ENCODE measurements at regions not wholly inside any gene's neighbourhood (a gene's known extent, or its start where the extent isn't known, plus 50 kb on each side); places are given as distances from the start of the nearest gene placed in this dataset.

DNA sequence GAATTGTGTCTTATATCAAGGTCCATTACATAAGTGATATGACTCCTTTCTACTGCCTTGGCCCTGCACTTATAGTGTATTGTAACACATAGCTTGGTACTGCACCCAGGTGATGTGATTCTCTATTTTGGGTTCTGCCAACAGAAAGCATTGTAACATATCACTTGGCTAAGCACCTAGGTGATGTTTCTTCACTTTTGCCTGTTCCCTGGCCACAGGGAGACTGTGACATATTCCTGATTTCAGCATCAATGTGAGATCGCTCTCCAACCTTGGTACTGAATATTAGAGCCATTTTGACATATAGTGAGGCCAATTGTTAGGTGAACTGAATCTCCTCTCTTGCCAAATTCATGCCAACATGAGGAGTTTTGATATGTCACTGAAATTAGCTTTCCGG is 1010.3 kb upstream of the TSPY4 start:
- no peaks in the 10 kb centered on the region for H3K36me3 ChIP-seq
- no peak for DNase-seq
- H3K4me1 ChIP-seq = no peaks in the 10 kb centered on the region
- H3K27ac ChIP-seq = no peak overlapping the region
- intact Hi-C loops (cut with DNase I) = no loop called here
- no peaks in the 10 kb centered on the region for H3K27me3 ChIP-seq
- no peak overlapping the region for H3K4me3 ChIP-seq
- no peaks in the 10 kb centered on the region for H3K9me3 ChIP-seq
- TF ChIP-seq, protein P1, sequence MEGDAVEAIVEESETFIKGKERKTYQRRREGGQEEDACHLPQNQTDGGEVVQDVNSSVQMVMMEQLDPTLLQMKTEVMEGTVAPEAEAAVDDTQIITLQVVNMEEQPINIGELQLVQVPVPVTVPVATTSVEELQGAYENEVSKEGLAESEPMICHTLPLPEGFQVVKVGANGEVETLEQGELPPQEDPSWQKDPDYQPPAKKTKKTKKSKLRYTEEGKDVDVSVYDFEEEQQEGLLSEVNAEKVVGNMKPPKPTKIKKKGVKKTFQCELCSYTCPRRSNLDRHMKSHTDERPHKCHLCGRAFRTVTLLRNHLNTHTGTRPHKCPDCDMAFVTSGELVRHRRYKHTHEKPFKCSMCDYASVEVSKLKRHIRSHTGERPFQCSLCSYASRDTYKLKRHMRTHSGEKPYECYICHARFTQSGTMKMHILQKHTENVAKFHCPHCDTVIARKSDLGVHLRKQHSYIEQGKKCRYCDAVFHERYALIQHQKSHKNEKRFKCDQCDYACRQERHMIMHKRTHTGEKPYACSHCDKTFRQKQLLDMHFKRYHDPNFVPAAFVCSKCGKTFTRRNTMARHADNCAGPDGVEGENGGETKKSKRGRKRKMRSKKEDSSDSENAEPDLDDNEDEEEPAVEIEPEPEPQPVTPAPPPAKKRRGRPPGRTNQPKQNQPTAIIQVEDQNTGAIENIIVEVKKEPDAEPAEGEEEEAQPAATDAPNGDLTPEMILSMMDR (IDR thresholded peaks at IDR 0.05) = no peak
- no peak for ATAC-seq

DNA sequence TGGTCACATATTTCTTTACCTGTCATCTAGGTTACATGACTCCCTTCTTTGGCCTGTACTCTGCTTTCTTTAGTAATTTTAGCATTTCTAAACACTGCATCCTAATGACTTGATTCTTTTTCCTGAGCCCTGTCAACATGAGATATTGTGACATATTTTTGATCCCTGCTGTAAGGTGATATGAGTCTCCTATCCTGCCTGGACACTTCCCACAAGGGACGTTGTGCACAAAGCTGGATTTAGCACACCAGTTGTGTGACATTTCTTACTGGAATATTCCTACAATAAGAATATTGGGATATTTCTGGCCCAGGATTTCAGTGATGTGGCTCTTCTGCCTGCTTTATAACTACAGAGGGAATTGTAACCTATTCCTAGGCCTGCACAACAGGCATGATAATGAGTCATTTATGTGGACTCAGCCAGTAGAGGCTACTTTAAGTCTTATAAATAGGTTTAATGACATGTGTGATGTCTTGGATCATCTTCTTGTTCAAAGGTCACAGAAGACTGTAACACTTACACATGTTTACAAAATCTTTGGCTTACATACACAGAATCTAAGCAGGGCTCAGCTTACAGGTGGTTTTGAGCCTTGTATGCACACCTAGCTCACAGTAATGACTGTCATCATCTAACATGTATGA is 1009.4 kb upstream of the TSPY4 start:
- DNase-seq (no peak), ATAC-seq (no peak)
- intact Hi-C loops (cut with DNase I) = no loop called here
- Histone ChIP-seq H3K9me3 (no peaks in the 10 kb centered on the region), H3K4me3 (no peak overlapping the region), H3K36me3 (no peaks in the 10 kb centered on the region), H3K27me3 (no peaks in the 10 kb centered on the region), H3K27ac (no peak overlapping the region), H3K4me1 (no peaks in the 10 kb centered on the region)
- TF ChIP-seq, protein P1 (IDR thresholded peaks at IDR 0.05) = no peak

DNA sequence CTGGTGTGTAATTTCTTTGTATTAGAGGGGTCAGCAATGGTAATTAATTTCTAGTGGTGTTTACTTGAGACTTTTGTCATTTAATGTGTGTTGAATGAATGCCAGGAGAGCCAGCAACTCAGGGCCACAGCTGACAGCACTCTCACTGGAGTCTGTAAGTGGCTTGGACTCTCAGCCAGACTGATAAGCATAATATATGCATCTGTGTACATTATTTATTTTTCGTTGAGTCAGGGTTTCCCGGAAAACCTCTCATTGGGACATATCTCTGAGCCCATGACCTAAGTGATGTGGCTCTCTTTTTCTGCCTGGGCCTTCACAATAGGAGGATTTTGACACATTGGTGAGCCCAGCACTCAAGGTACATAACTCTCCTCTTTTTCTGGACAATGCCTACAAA is 1007.8 kb upstream of the TSPY4 start:
- H3K4me1 ChIP-seq = no peaks in the 10 kb centered on the region
- TF ChIP-seq, protein P1 (IDR thresholded peaks at IDR 0.05) = no peak
- no peaks in the 10 kb centered on the region for H3K27me3 ChIP-seq
- H3K9me3 ChIP-seq = no peaks in the 10 kb centered on the region
- H3K27ac ChIP-seq = no peak overlapping the region
- intact Hi-C loops (cut with DNase I) = no loop called here
- H3K4me3 ChIP-seq = no peak overlapping the region
- H3K36me3 ChIP-seq = no peaks in the 10 kb centered on the region
- ATAC-seq (no peak), DNase-seq (no peak)

DNA sequence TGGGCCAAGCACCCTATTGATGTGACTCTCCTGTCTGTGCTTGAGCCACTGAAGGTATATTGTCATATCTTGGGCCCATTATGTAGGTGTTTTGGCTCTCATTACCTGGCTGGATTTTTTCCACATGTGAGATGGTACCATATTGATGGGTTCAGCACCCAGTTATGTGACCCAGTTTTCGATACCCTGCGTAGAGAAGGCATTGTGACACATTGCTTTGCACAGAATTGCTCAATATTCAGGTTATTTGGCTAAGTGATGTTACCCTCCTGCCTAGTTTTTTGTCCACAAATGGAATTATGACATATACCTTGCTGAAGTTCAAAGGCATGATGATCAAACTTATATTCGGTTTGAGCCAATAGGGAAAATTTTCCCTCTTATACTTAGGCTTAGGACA is 1007.3 kb upstream of the TSPY4 start:
- intact Hi-C loops (cut with DNase I) = no loop called here

DNA sequence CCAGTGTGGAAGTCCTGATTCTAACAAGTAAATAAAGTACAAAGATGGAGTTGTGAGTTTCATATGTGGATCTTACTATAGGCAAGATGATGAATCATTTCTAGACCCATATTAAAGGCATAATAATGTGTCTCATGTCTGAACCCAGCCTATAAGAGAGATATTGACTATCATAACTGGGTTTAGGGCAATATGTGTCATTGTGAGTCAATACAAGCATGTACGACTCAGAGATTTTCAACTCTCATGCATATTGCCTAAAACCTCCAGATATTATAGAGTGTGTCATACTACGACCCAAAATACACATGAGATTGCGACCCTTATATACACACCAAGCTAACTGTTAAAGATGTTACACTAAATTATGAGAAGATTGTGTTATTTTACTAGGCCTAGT is 1003.9 kb upstream of the TSPY4 start:
- Histone ChIP-seq H3K27ac (no peak overlapping the region), H3K9me3 (no peaks in the 10 kb centered on the region), H3K4me1 (no peaks in the 10 kb centered on the region), H3K4me3 (no peak overlapping the region), H3K27me3 (no peaks in the 10 kb centered on the region), H3K36me3 (no peaks in the 10 kb centered on the region)
- ATAC-seq = no peak
- TF ChIP-seq, protein P1 (IDR thresholded peaks at IDR 0.05) = no peak
- no peak for DNase-seq
- intact Hi-C loops (cut with DNase I) = no loop called here

More for the DNA sequence above, 1007.3 kb upstream of the TSPY4 start:
- H3K27me3 ChIP-seq = no peaks in the 10 kb centered on the region
- ATAC-seq (no peak), DNase-seq (no peak)
- no peaks in the 10 kb centered on the region for H3K36me3 ChIP-seq
- no peak overlapping the region for H3K27ac ChIP-seq
- H3K4me3 ChIP-seq = no peak overlapping the region
- TF ChIP-seq, protein P1 (IDR thresholded peaks at IDR 0.05) = no peak
- H3K9me3 ChIP-seq = no peaks in the 10 kb centered on the region
- no peaks in the 10 kb centered on the region for H3K4me1 ChIP-seq
